H1 (cell line): ENCODE measurements at regions not wholly inside any gene's neighbourhood (a gene's known extent, or its start where the extent isn't known, plus 50 kb on each side); places are given as distances from the start of the nearest gene placed in this dataset.

Source experiments
- BRCA1 ChIP-seq: IDR thresholded peaks from 2 replicates; pipeline ENCODE4 v1.6.1; 2012; ENCODE audit warnings: low read depth, low read length, improper control_type of control experiment
- CBX5 ChIP-seq: fragments of 300-800, 300-1000 bp; sonication (generic); IDR thresholded peaks from 2 replicates; pipeline ENCODE4 v1.7.1; 2016; ENCODE audit warnings: antibody characterized with exemption, low read length, low read depth
- GTF2F1 ChIP-seq: IDR thresholded peaks from 2 replicates; pipeline ENCODE4 v1.6.1; 2012; ENCODE audit warnings: low read depth, low read length, improper control_type of control experiment, borderline replicate concordance
- TF ChIP-seq, protein P1 (sequence below): fragments of 300-600 bp; sonication (generic); IDR thresholded peaks from 2 replicates; pipeline ENCODE4 v1.7.1; 2012; ENCODE audit warnings: low read length, moderate library complexity, mild to moderate bottlenecking, inconsistent platforms; ENCODE audit not compliant: insufficient replicate concordance
- TF ChIP-seq, protein P2 (sequence below): IDR thresholded peaks from 2 replicates; pipeline ENCODE4 v1.6.1; 2011; ENCODE audit warnings: low read depth, mild to moderate bottlenecking, low read length; ENCODE audit not compliant: insufficient read depth

DNA sequence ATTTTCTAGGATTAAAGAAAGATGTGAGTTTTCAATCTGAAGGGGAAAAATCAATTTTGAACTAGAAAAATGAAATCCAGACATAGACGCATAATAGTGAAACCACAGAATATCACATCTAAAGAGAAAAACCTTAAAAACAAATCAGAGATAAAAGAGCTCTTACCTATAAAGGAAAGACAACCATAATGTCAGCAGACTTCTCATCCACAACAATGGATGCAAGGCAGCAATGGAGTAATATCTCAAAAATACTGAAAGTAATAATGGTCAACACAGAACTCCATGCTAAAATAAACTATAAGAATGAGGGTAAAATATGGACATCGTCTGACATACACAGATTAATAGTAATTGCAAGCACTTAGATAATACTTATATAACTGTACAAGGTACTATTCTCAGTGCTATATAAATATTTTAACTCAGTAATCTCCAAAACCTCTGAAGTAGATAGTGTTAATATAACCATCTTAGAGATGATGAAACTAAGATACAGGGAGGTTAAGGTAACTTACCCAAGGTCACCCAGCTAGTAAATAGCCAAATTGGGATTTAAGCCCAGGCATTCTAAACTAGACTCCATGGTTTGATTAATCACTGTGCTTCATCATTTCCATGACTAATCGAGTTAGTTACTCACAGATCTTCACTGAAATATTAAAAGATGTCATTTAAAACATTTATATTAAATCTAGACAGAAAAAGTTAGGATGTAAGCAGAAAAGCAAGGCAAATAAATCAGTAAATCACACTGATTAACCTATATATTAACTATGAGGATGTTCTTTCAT, 89.4 kb upstream of the SPTBN1 start (continued):
- TF ChIP-seq BRCA1, result no peak
- TF ChIP-seq, protein P1, sequence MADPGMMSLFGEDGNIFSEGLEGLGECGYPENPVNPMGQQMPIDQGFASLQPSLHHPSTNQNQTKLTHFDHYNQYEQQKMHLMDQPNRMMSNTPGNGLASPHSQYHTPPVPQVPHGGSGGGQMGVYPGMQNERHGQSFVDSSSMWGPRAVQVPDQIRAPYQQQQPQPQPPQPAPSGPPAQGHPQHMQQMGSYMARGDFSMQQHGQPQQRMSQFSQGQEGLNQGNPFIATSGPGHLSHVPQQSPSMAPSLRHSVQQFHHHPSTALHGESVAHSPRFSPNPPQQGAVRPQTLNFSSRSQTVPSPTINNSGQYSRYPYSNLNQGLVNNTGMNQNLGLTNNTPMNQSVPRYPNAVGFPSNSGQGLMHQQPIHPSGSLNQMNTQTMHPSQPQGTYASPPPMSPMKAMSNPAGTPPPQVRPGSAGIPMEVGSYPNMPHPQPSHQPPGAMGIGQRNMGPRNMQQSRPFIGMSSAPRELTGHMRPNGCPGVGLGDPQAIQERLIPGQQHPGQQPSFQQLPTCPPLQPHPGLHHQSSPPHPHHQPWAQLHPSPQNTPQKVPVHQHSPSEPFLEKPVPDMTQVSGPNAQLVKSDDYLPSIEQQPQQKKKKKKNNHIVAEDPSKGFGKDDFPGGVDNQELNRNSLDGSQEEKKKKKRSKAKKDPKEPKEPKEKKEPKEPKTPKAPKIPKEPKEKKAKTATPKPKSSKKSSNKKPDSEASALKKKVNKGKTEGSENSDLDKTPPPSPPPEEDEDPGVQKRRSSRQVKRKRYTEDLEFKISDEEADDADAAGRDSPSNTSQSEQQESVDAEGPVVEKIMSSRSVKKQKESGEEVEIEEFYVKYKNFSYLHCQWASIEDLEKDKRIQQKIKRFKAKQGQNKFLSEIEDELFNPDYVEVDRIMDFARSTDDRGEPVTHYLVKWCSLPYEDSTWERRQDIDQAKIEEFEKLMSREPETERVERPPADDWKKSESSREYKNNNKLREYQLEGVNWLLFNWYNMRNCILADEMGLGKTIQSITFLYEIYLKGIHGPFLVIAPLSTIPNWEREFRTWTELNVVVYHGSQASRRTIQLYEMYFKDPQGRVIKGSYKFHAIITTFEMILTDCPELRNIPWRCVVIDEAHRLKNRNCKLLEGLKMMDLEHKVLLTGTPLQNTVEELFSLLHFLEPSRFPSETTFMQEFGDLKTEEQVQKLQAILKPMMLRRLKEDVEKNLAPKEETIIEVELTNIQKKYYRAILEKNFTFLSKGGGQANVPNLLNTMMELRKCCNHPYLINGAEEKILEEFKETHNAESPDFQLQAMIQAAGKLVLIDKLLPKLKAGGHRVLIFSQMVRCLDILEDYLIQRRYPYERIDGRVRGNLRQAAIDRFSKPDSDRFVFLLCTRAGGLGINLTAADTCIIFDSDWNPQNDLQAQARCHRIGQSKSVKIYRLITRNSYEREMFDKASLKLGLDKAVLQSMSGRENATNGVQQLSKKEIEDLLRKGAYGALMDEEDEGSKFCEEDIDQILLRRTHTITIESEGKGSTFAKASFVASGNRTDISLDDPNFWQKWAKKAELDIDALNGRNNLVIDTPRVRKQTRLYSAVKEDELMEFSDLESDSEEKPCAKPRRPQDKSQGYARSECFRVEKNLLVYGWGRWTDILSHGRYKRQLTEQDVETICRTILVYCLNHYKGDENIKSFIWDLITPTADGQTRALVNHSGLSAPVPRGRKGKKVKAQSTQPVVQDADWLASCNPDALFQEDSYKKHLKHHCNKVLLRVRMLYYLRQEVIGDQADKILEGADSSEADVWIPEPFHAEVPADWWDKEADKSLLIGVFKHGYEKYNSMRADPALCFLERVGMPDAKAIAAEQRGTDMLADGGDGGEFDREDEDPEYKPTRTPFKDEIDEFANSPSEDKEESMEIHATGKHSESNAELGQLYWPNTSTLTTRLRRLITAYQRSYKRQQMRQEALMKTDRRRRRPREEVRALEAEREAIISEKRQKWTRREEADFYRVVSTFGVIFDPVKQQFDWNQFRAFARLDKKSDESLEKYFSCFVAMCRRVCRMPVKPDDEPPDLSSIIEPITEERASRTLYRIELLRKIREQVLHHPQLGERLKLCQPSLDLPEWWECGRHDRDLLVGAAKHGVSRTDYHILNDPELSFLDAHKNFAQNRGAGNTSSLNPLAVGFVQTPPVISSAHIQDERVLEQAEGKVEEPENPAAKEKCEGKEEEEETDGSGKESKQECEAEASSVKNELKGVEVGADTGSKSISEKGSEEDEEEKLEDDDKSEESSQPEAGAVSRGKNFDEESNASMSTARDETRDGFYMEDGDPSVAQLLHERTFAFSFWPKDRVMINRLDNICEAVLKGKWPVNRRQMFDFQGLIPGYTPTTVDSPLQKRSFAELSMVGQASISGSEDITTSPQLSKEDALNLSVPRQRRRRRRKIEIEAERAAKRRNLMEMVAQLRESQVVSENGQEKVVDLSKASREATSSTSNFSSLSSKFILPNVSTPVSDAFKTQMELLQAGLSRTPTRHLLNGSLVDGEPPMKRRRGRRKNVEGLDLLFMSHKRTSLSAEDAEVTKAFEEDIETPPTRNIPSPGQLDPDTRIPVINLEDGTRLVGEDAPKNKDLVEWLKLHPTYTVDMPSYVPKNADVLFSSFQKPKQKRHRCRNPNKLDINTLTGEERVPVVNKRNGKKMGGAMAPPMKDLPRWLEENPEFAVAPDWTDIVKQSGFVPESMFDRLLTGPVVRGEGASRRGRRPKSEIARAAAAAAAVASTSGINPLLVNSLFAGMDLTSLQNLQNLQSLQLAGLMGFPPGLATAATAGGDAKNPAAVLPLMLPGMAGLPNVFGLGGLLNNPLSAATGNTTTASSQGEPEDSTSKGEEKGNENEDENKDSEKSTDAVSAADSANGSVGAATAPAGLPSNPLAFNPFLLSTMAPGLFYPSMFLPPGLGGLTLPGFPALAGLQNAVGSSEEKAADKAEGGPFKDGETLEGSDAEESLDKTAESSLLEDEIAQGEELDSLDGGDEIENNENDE, result no peak
- TF ChIP-seq GTF2F1, result no peak
- TF ChIP-seq, protein P2, sequence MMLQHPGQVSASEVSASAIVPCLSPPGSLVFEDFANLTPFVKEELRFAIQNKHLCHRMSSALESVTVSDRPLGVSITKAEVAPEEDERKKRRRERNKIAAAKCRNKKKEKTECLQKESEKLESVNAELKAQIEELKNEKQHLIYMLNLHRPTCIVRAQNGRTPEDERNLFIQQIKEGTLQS, result no peak
- TF ChIP-seq CBX5, result no peak
